ENCODE measurements at regions not wholly inside any gene's neighbourhood (a gene's known extent, or its start where the extent isn't known, plus 50 kb on each side); places are given as distances from the start of the nearest gene placed in this dataset.

- no peak for TF ChIP-seq CTCF (IDR thresholded peaks at IDR 0.05; ENCODE audit: insufficient read depth, low read length, poor library complexity, severe bottlenecking)
- no peak for TF ChIP-seq EZH2phosphoT487 (conservative IDR thresholded peaks at IDR 0.05; ENCODE audit: low read length)
Observed at GRCh38 chr1:34322969-34323368, 146.3 kb downstream of the C1orf94 start.

Data from SU-DHL-6 (cell line).